8988T (cell line): ENCODE measurements at regions not wholly inside any gene's neighbourhood (a gene's known extent, or its start where the extent isn't known, plus 50 kb on each side); places are given as distances from the start of the nearest gene placed in this dataset.

Experiments
- DNase-seq: peaks from one replicate; pipeline ENCODE4 v3.0.0; 2011

GRCh38 chr6:12593771-12594529, 122.6 kb upstream of the PHACTR1 start:
- no peak for DNase-seq

- no peak for DNase-seq
Observed at GRCh38 chr6:12594530-12594893, 122.1 kb upstream of the PHACTR1 start.

GRCh38 chr6:12595161-12595811, 121.3 kb upstream of the PHACTR1 start:
- DNase-seq = no peak

GRCh38 chr6:12596731-12597130, 119.8 kb upstream of the PHACTR1 start:
- no peak for DNase-seq

GRCh38 chr6:12598919-12599318, 117.6 kb upstream of the PHACTR1 start:
- no peak for DNase-seq

- no peak for DNase-seq
Observed at GRCh38 chr6:12601881-12602280, 114.7 kb upstream of the PHACTR1 start.

GRCh38 chr6:12602342-12602741, 114.2 kb upstream of the PHACTR1 start:
- no peak for DNase-seq

- no peak for DNase-seq
Observed at GRCh38 chr6:12602951-12603672, 113.5 kb upstream of the PHACTR1 start.

GRCh38 chr6:12603673-12604049, 112.9 kb upstream of the PHACTR1 start:
- DNase-seq = no peak

GRCh38 chr6:12605888-12606345, 110.7 kb upstream of the PHACTR1 start:
- no peak for DNase-seq

- no peak for DNase-seq
Observed at GRCh38 chr6:12606616-12607015, 110.0 kb upstream of the PHACTR1 start.

- DNase-seq = no peak
Observed at GRCh38 chr6:12608016-12608860, 108.3 kb upstream of the PHACTR1 start.

GRCh38 chr6:12608874-12609273, 107.7 kb upstream of the PHACTR1 start:
- no peak for DNase-seq

- no peak for DNase-seq
Observed at GRCh38 chr6:12609751-12610150, 106.8 kb upstream of the PHACTR1 start.

GRCh38 chr6:12610862-12611261, 105.7 kb upstream of the PHACTR1 start:
- no peak for DNase-seq

- DNase-seq = no peak
Observed at GRCh38 chr6:12613811-12614210, 102.8 kb upstream of the PHACTR1 start.

GRCh38 chr6:12614456-12614855, 102.1 kb upstream of the PHACTR1 start:
- DNase-seq = no peak

- no peak for DNase-seq
Observed at GRCh38 chr6:12618296-12618695, 98.3 kb upstream of the PHACTR1 start.

GRCh38 chr6:12621754-12622153, 94.8 kb upstream of the PHACTR1 start:
- DNase-seq = no peak

GRCh38 chr6:12622566-12622965, 94.0 kb upstream of the PHACTR1 start:
- no peak for DNase-seq

- no peak for DNase-seq
Observed at GRCh38 chr6:12624142-12624837, 92.3 kb upstream of the PHACTR1 start.

- DNase-seq = no peak
Observed at GRCh38 chr6:12627053-12627452, 89.5 kb upstream of the PHACTR1 start.
